Astrocyte of the cerebellum (primary cell): ENCODE measurements at regions not wholly inside any gene's neighbourhood (a gene's known extent, or its start where the extent isn't known, plus 50 kb on each side); places are given as distances from the start of the nearest gene placed in this dataset.

Source experiments
- DNase-seq: peaks from one replicate; pipeline ENCODE4 v3.0.0-alpha.2; 2011; ENCODE audit warnings: low read depth
- H3K4me3 ChIP-seq: 2 replicates; pipeline ENCODE4 v1.5.1; 2011; ENCODE audit warnings: mild to moderate bottlenecking, low read depth, low read length, moderate library complexity
- in situ Hi-C: cut with HindIII; loops from 2 replicates; pipeline ENCODE4 v1.10.0; 2017; ENCODE audit warnings: low sequenced_read_pairs
- TF ChIP-seq, protein P1 (sequence below): IDR thresholded peaks from 2 replicates; pipeline ENCODE4 v1.5.1; 2012; ENCODE audit warnings: low read length, low read depth, moderate library complexity, mild to moderate bottlenecking; ENCODE audit errors: missing control alignments

DNA sequence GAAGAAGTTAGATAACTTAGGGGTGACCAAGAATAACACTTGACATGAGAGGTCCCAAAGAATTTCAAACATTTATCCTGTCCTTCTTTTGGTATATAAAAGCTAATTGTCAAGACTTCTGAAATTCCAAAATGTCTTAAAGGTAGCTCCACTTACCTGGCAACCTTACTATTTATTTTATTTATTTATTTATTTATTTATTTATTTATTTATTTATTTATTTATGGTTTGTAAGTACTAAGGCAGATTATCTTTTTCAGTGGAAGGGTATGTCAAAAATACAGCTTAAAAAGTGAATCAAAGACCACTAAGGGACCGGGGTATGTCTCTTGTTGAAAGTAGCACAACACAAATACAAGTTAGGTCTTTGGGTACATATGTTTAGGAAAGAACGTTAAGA lies 620.8 kb upstream of the B3GALT2 start:
- no peak for DNase-seq
- in situ Hi-C loops, result no loop called here
- no peak overlapping the region for H3K4me3 ChIP-seq
- TF ChIP-seq, protein P1, sequence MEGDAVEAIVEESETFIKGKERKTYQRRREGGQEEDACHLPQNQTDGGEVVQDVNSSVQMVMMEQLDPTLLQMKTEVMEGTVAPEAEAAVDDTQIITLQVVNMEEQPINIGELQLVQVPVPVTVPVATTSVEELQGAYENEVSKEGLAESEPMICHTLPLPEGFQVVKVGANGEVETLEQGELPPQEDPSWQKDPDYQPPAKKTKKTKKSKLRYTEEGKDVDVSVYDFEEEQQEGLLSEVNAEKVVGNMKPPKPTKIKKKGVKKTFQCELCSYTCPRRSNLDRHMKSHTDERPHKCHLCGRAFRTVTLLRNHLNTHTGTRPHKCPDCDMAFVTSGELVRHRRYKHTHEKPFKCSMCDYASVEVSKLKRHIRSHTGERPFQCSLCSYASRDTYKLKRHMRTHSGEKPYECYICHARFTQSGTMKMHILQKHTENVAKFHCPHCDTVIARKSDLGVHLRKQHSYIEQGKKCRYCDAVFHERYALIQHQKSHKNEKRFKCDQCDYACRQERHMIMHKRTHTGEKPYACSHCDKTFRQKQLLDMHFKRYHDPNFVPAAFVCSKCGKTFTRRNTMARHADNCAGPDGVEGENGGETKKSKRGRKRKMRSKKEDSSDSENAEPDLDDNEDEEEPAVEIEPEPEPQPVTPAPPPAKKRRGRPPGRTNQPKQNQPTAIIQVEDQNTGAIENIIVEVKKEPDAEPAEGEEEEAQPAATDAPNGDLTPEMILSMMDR, result no peak

DNA sequence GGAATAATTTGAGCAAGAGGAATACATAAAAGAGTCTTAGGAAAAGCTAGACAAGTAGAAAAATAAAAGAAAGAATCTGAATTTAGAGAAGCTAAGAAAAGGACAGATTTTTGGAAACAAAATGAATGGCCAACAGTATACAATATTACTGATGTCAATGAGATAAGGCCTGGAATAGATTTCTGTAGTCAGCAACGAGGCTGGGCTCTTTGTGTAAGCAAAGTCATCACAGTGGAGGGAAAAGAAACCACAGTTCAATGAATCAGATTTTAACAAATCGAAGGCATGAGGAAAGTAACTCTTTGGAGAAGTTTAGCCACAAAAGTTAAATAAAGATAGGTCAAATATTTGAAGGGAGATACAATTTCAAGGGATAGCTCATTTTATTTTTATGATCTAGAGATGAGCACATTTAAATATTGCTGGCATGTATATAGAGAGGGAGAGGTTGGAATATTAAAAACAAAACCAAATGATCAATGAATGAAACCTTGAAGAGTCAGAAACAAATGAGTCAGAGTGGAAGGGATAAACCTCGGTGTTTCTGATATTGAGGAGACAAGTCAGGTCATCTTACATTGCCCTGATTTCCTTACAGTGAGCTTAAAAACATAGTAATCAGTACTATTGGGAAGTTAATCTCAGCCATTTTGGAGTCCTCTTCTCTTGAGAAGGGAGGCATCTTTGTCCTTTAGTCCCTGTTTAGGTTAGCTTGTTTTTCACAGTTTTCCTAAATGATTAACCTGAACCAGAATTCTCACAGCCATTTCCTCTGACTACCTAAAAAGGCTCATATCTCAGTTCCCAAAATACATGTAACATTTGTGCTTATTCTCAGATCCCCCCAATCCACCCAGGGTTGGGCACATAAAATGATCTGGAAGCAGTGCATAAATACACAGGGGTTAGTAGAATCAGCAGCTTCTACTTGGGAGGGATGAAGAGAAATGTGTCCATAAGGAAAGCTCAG lies 620.0 kb upstream of the B3GALT2 start:
- TF ChIP-seq, protein P1, result no peak
- no peak overlapping the region for H3K4me3 ChIP-seq
- DNase-seq, result no peak
- in situ Hi-C loops, result no loop called here

DNA sequence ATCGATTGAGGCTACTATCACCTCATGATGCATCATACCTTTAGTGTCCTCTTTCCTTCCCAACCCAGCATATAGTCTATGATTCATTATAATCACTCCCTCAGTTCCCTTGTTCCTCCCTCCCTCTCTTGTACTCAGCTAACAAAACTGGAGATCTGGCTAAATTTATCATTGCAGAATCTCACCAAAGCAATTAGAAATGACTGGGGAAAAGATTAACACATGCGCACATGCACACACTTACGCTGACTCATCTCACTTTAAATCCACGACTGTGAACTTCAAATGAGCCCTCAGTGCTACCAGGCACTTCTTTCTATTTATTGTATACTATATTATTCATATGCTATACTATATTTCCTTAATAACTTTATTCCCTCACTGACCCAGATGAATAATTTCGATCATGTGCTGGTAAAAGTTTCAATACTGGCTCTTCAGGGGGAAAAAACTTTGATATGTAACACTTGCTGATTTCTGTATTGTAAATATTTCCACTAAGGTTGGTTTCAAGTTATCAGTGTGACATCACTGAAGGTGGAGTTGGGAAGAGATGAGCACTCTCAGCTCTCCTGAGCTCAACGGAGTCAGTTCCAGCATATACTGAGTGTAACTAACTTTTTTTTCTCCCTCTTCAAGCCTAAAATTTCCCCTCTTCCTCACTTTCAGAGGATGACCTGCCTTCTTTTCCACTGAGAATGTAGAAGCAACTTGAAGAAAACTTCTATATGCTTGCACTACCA lies 613.7 kb upstream of the B3GALT2 start:
- in situ Hi-C loops, result no loop called here
- TF ChIP-seq, protein P1, result no peak
- DNase-seq, result no peak
- H3K4me3 ChIP-seq, result no peak overlapping the region

DNA sequence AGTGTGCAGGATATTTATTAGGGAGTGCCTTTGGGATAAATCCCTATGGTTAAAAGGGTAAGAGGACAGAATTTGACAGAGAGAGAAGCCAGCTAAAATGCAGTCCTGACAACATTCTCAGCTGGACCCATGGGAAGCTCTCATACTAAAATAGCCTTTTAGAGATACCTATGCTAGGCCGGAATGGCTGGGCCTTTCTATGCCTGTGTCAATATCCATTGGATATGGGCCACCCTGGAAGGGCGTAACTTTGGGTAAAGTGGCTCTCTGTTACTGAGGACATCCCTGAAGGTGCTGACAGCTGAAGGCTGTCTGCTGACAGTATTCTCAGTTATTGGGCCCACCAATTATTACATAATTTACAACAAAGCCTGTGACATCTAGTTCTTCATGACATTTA lies 613.0 kb upstream of the B3GALT2 start:
- TF ChIP-seq, protein P1, result no peak
- DNase-seq, result no peak
- in situ Hi-C loops, result no loop called here
- no peak overlapping the region for H3K4me3 ChIP-seq

DNA sequence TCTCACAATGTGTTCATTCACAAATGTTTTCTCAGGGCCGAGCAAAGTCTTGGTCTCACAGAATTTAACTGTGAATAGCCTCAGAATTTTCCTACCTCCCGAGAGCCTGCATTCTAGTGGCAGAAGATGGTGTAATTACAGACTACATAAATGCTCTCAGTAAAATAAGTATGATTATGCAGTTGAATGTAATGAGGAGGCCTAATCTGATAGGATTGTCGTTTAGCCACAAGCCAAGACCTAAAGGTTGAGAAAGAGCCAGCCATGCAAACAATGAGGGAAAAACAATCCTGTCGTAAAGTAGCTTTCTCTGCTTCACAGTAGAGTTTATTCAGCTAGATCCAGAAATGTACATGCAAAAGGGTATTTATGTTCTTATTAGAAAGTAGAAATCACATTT lies 607.8 kb upstream of the B3GALT2 start:
- in situ Hi-C loops, result no loop called here
- no peak for DNase-seq
- H3K4me3 ChIP-seq, result no peak overlapping the region
- TF ChIP-seq, protein P1, result no peak

DNA sequence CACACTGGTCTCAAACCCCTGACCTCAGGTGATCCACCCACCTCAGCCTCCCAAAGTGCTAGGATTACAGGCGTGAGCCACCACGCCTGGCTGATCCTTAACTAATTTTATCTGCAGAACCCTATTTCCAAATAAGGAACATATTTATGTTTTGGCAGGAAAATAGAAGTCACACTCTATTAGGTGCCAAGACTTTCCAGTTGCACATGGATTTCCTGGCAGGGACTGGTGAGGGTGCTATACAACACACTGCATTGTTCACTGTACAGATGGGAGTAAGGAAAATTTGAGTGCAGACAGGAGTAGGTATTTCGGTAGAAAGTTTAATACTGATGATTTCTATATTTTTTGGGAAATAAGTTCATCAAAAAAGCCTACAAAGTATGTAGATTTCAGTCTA lies 605.3 kb upstream of the B3GALT2 start:
- DNase-seq, result no peak
- TF ChIP-seq, protein P1, result no peak
- no peak overlapping the region for H3K4me3 ChIP-seq
- in situ Hi-C loops, result no loop called here
